H1 (cell line): ENCODE measurements at regions not wholly inside any gene's neighbourhood (a gene's known extent, or its start where the extent isn't known, plus 50 kb on each side); places are given as distances from the start of the nearest gene placed in this dataset.

Experiments used
- CBX5 ChIP-seq: fragments of 300-800, 300-1000 bp; sonication (generic); IDR thresholded peaks from 2 replicates; pipeline ENCODE4 v1.7.1; 2016; ENCODE audit warnings: antibody characterized with exemption, low read length, low read depth
- CTCF ChIP-seq, 3 experiments: IDR thresholded peaks; 1 replicate in 2 of 3; 2 replicates in 1 of 3; pipeline versions ENCODE4 v1.5.1 to v1.6.1; 2011; ENCODE audit warnings: low read length in 3 of 3, mild to moderate bottlenecking in 3 of 3, inconsistent platforms in 2 of 3, low read depth in 1 of 3, moderate library complexity in 1 of 3; ENCODE audit not compliant: insufficient read depth in 1 of 3; ENCODE audit errors: control extremely low read depth in 1 of 3
- EZH2 ChIP-seq: fragments of 200-600 bp; sonication (generic); IDR thresholded peaks from 2 replicates; pipeline ENCODE4 v1.7.1; 2012; ENCODE audit warnings: low read depth, mild to moderate bottlenecking, moderate library complexity, low read length, inconsistent platforms; ENCODE audit not compliant: severe bottlenecking
- POLR2AphosphoS5 ChIP-seq: IDR thresholded peaks from 2 replicates; pipeline ENCODE4 v1.6.1; 2011; ENCODE audit warnings: low read depth, low read length
- YY1 ChIP-seq: IDR thresholded peaks from 2 replicates; pipeline ENCODE4 v1.6.1; 2011; ENCODE audit warnings: low read depth, mild to moderate bottlenecking, low read length
- ZNF274 ChIP-seq: IDR thresholded peaks from 2 replicates; pipeline ENCODE4 v1.7.0; 2012; ENCODE audit warnings: low read length, borderline replicate concordance; ENCODE audit errors: extremely low read depth

- TF ChIP-seq ZNF274 (no peak), POLR2AphosphoS5 (no peak), CBX5 (no peak), YY1 (no peak), CTCF (IDR thresholded peaks at IDR 0.05; ENCODE audit: control extremely low read depth in 1 of 3, insufficient read depth in 1 of 3, low read depth in 1 of 3, low read length in 3 of 3) (no peak), EZH2 (no peak)
Measured at GRCh38 chr1:118717893-118718292, 270.2 kb downstream of the TBX15 start.
